CD4-positive, CD25-positive, alpha-beta regulatory T cell (primary cell): ENCODE measurements at regions not wholly inside any gene's neighbourhood (a gene's known extent, or its start where the extent isn't known, plus 50 kb on each side); places are given as distances from the start of the nearest gene placed in this dataset.

Experiments
- ATAC-seq, 2 donors: fragments of 150-1000 bp; cut with Tn5 transposase; one replicate each; pipeline ENCODE4 v1.10.0; 2021; ENCODE audit warnings: low read depth in 2 of 2, moderate number of reproducible peaks in 2 of 2, moderate library complexity in 1 of 2
- DNase-seq, 3 donors: peaks; one replicate each; pipeline versions ENCODE4 v3.0.0 to v3.0.0-alpha.2; 2012 to 2022; ENCODE audit warnings: mixed read lengths in 1 of 3
- H3K27ac ChIP-seq: one replicate; pipeline ENCODE4 v1.7.0; 2013; ENCODE audit warnings: mild to moderate bottlenecking, low read length; ENCODE audit not compliant: insufficient read depth, poor library complexity, severe bottlenecking
- H3K27me3 ChIP-seq: one replicate; pipeline ENCODE4 v1.7.0; 2013; ENCODE audit warnings: low read length; ENCODE audit not compliant: control insufficient read depth, insufficient read depth
- H3K36me3 ChIP-seq: one replicate; pipeline ENCODE4 v1.7.0; 2013; ENCODE audit warnings: mild to moderate bottlenecking, low read length, moderate library complexity; ENCODE audit not compliant: control insufficient read depth, insufficient read depth
- H3K4me1 ChIP-seq: 2 replicates; pipeline ENCODE4 v1.7.0; 2013; ENCODE audit warnings: mild to moderate bottlenecking, low read length; ENCODE audit not compliant: insufficient read depth, control insufficient read depth, poor library complexity, severe bottlenecking
- H3K4me3 ChIP-seq: one replicate; pipeline ENCODE4 v1.7.0; 2013; ENCODE audit warnings: low read depth, mild to moderate bottlenecking, low read length, moderate library complexity
- H3K9me3 ChIP-seq, 2 experiments: 1 replicate in 1 of 2; 2 replicates in 1 of 2; pipeline ENCODE4 v1.7.0; 2013; ENCODE audit warnings: low read length in 2 of 2, mild to moderate bottlenecking in 1 of 2, moderate library complexity in 1 of 2; ENCODE audit not compliant: control insufficient read depth in 2 of 2
- H3K27ac Mint-ChIP-seq, 3 donors: one replicate each; pipeline ENCODE4 v1.8.0; 2020 to 2022; ENCODE audit warnings: mild to moderate bottlenecking in 3 of 3, mixed read lengths in 3 of 3, moderate library complexity in 2 of 3
- H3K27me3 Mint-ChIP-seq: one replicate; pipeline ENCODE4 v1.8.0; 2022; ENCODE audit warnings: mild to moderate bottlenecking, mixed read lengths
- H3K36me3 Mint-ChIP-seq: one replicate; pipeline ENCODE4 v1.8.0; 2020; ENCODE audit warnings: mixed read lengths
- H3K4me1 Mint-ChIP-seq, 4 donors: one replicate each; pipeline ENCODE4 v1.8.0; 2020 to 2022; ENCODE audit warnings: mixed read lengths in 4 of 4, mild to moderate bottlenecking in 1 of 4
- H3K4me3 Mint-ChIP-seq, 4 donors: one replicate each; pipeline ENCODE4 v1.8.0; 2020 to 2022; ENCODE audit warnings: mild to moderate bottlenecking in 4 of 4, mixed read lengths in 4 of 4, moderate library complexity in 3 of 4
- H3K9me3 Mint-ChIP-seq, 7 donors: one replicate each; pipeline ENCODE4 v1.8.0; 2020 to 2022; ENCODE audit warnings: mixed read lengths in 7 of 7, mild to moderate bottlenecking in 3 of 7, moderate library complexity in 2 of 7

DNA sequence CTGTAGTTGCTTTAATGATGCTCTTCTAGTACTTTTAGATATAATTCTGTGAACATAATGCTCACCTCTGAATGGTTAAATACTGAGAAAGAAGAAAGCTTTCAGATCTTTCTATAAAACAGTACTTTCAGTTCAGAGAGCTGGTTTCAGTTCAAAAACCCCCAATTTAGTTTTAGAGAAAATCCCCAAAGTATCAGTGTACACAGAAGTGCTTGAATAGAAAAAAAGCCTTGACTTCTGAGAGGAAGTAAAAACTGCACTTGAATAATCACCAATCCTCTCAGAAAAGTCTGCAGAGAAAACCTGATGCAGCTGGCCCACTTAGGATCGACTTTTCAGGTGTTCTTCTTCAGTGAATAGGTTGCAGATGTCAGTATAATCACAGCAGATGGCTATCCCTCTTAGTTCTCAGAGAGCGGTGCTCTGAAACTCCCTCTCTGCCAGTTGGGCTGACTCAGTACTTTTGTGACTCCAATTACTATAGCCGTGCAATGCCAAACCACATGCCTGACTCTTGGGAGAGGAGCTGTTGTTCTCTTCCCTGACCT is 616.3 kb downstream of the LRFN5 start:
- Mint-ChIP-seq H3K27me3 (no peaks in the 10 kb centered on the region), H3K4me1 (no peaks in the 10 kb centered on the region), H3K27ac (no peak overlapping the region), H3K36me3 (no peaks in the 10 kb centered on the region), H3K4me3 (peak overlapping the region in 1 of 4 donors; percentile 15), H3K9me3 (peaks cover 3 to 19% (median 5%) of the 10 kb centered on the region in 7 donors)
- Histone ChIP-seq H3K9me3 (no peaks in the 10 kb centered on the region), H3K27ac (no peak overlapping the region), H3K4me3 (no peak overlapping the region), H3K27me3 (no peaks in the 10 kb centered on the region), H3K36me3 (no peaks in the 10 kb centered on the region), H3K4me1 (no peaks in the 10 kb centered on the region)
- DNase-seq (no peak), ATAC-seq (peak in 1 of 2 donors; percentile 31)

- Histone ChIP-seq H3K4me1 (no peaks in the 10 kb centered on the region), H3K27me3 (no peaks in the 10 kb centered on the region), H3K36me3 (no peaks in the 10 kb centered on the region), H3K27ac (no peak overlapping the region), H3K4me3 (no peak overlapping the region), H3K9me3 (peaks cover 0 to 4% of the 10 kb centered on the region in 2 experiments)
- H3K27ac Mint-ChIP-seq: no peak overlapping the region
- ATAC-seq (no peak), DNase-seq (no peak)
- H3K9me3 Mint-ChIP-seq: peaks cover 0 to 10% (median 5%) of the 10 kb centered on the region in 7 donors
- H3K36me3 Mint-ChIP-seq: no peaks in the 10 kb centered on the region
- H3K4me1 Mint-ChIP-seq: no peaks in the 10 kb centered on the region
- no peaks in the 10 kb centered on the region for H3K27me3 Mint-ChIP-seq
- no peak overlapping the region for H3K4me3 Mint-ChIP-seq
Observed at GRCh38 chr14:42214981-42215491, 608.4 kb downstream of the LRFN5 start.

DNA sequence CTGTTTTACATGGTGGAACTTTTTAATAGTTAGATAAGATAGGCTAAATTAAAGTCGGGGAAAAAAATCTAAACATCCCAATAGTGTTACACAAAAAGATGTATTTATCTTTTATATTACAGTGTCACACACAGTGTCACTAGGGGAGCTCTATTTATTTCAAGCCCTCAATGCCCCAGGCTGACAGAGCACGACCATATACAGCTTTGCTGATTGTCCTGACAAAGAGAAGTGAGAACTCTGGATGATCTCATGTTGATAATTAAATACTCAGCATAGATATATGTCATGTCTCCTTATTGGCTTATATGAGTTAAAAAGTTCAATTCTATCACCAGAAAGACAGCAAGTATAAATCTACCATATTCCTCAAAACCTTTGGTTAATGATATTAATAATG is 594.3 kb downstream of the LRFN5 start:
- no peaks in the 10 kb centered on the region for H3K27me3 Mint-ChIP-seq
- H3K27ac ChIP-seq: no peak overlapping the region
- H3K27me3 ChIP-seq: no peaks in the 10 kb centered on the region
- H3K4me3 Mint-ChIP-seq: no peak overlapping the region
- H3K4me3 ChIP-seq: no peak overlapping the region
- no peaks in the 10 kb centered on the region for H3K4me1 Mint-ChIP-seq
- H3K36me3 Mint-ChIP-seq: no peaks in the 10 kb centered on the region
- DNase-seq: no peak
- peaks cover 0 to 17% (median 8%) of the 10 kb centered on the region in 7 donors for H3K9me3 Mint-ChIP-seq
- no peak for ATAC-seq
- H3K27ac Mint-ChIP-seq: no peak overlapping the region
- H3K9me3 ChIP-seq: peaks cover 4 to 16% of the 10 kb centered on the region in 2 experiments
- H3K4me1 ChIP-seq: no peaks in the 10 kb centered on the region
- H3K36me3 ChIP-seq: no peaks in the 10 kb centered on the region

DNA sequence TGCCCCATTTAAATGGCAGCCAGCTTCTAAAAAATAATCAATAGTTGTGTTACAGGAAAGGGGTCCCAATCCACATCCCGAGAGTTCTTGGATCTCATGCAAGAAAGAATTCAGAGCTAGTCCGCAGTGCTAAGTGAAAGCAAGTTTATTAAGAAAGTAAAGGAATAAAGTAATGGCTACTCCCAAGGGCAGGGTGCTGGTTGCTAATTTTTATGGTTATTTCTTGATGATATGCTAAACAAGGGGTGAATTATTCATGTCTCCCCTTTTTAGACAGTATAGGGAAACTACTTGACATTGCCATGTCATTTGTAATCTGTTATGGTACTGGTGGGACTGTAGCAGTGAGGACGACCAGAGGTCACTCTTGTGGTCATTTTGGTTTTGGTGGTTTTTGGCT is 591.3 kb downstream of the LRFN5 start:
- Mint-ChIP-seq H3K4me1 (no peaks in the 10 kb centered on the region), H3K9me3 (peaks cover 0 to 16% (median under 1%) of the 10 kb centered on the region in 7 donors), H3K27me3 (no peaks in the 10 kb centered on the region), H3K36me3 (no peaks in the 10 kb centered on the region), H3K27ac (no peak overlapping the region), H3K4me3 (no peak overlapping the region)
- H3K4me1 ChIP-seq: no peaks in the 10 kb centered on the region
- H3K36me3 ChIP-seq: no peaks in the 10 kb centered on the region
- H3K4me3 ChIP-seq: no peak overlapping the region
- H3K27me3 ChIP-seq: no peaks in the 10 kb centered on the region
- no peak for DNase-seq
- H3K9me3 ChIP-seq: peaks cover 2 to 13% of the 10 kb centered on the region in 2 experiments
- ATAC-seq: no peak
- H3K27ac ChIP-seq: no peak overlapping the region

GRCh38 chr14:42192738-42193653 is 586.3 kb downstream of the LRFN5 start:
- H3K36me3 ChIP-seq: no peaks in the 10 kb centered on the region

GRCh38 chr14:42190744-42191143 is 584.1 kb downstream of the LRFN5 start:
- Mint-ChIP-seq H3K4me3 (no peak overlapping the region), H3K27ac (no peak overlapping the region), H3K27me3 (no peaks in the 10 kb centered on the region), H3K36me3 (no peaks in the 10 kb centered on the region), H3K9me3 (peaks cover 0 to 23% (median 9%) of the 10 kb centered on the region in 7 donors), H3K4me1 (no peaks in the 10 kb centered on the region)
- Histone ChIP-seq H3K4me3 (no peak overlapping the region), H3K27ac (no peak overlapping the region), H3K27me3 (no peaks in the 10 kb centered on the region), H3K9me3 (no peaks in the 10 kb centered on the region), H3K4me1 (no peaks in the 10 kb centered on the region), H3K36me3 (no peaks in the 10 kb centered on the region)
- DNase-seq: no peak
- no peak for ATAC-seq

More at GRCh38 chr14:42192738-42193653, 586.3 kb downstream of the LRFN5 start:
- H3K9me3 ChIP-seq: no peaks in the 10 kb centered on the region
- H3K27me3 ChIP-seq: no peaks in the 10 kb centered on the region
- H3K9me3 Mint-ChIP-seq: peaks cover 0 to 26% (median 7%) of the 10 kb centered on the region in 7 donors
- no peaks in the 10 kb centered on the region for H3K36me3 Mint-ChIP-seq
- H3K27me3 Mint-ChIP-seq: no peaks in the 10 kb centered on the region
- H3K4me1 ChIP-seq: no peaks in the 10 kb centered on the region
- H3K4me1 Mint-ChIP-seq: no peaks in the 10 kb centered on the region
- no peak overlapping the region for H3K4me3 Mint-ChIP-seq
- no peak overlapping the region for H3K27ac Mint-ChIP-seq
- no peak overlapping the region for H3K4me3 ChIP-seq
- no peak for DNase-seq
- no peak for ATAC-seq
- no peak overlapping the region for H3K27ac ChIP-seq

DNA sequence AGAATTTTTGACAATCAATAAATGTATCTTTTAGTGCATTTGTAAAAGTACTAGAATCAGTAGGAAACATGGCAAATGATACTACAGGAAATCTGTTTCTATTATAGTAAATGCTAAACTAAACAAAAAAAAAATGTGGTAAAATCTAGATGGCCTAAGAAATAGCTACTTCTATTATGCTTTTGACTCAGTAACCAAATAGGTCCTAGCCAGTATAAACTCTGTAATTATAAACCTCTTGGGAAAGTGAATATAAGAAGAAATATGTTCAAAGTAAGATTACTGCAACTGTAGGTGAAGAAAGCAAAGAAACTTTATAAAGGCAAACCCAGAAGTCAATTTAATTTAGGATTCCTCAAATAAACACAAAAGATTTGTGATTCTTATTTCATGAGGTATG is 581.2 kb downstream of the LRFN5 start:
- Mint-ChIP-seq H3K27ac (no peak overlapping the region), H3K4me1 (no peaks in the 10 kb centered on the region), H3K36me3 (no peaks in the 10 kb centered on the region), H3K27me3 (no peaks in the 10 kb centered on the region), H3K9me3 (peaks cover 4 to 27% (median 9%) of the 10 kb centered on the region in 7 donors), H3K4me3 (no peak overlapping the region)
- H3K27ac ChIP-seq: no peak overlapping the region
- H3K9me3 ChIP-seq: no peaks in the 10 kb centered on the region
- ATAC-seq (no peak), DNase-seq (no peak)
- H3K36me3 ChIP-seq: no peaks in the 10 kb centered on the region
- H3K4me3 ChIP-seq: no peak overlapping the region
- no peaks in the 10 kb centered on the region for H3K27me3 ChIP-seq
- no peaks in the 10 kb centered on the region for H3K4me1 ChIP-seq
